Renal pelvis (tissue), 1 donor: ENCODE measurements at regions not wholly inside any gene's neighbourhood (a gene's known extent, or its start where the extent isn't known, plus 50 kb on each side); places are given as distances from the start of the nearest gene placed in this dataset.

Experiments used
- DNase-seq: peaks from one replicate; pipeline ENCODE4 v3.0.0-alpha.2; 2013

- no peak for DNase-seq
Measured at GRCh38 chr6:54059683-54060082, 51.6 kb upstream of the MLIP start.

GRCh38 chr6:54060286-54060685 is 51.0 kb upstream of the MLIP start:
- no peak for DNase-seq
